HepG2 (cell line): ENCODE measurements at regions not wholly inside any gene's neighbourhood (a gene's known extent, or its start where the extent isn't known, plus 50 kb on each side); places are given as distances from the start of the nearest gene placed in this dataset.
A peak's percentile ranks its signal among the peaks of the same experiment; 100 is the strongest.

ENCODE experiments used
- ATF1 ChIP-seq: IDR thresholded peaks from 2 replicates; pipeline ENCODE4 v1.6.1; 2016; ENCODE audit warnings: mild to moderate bottlenecking, control low read depth
- LRRFIP1 ChIP-seq: sonication (generic); formaldehyde crosslinking; conservative IDR thresholded peaks from 2 replicates; pipeline ENCODE4 v1.4.0; 2020; ENCODE audit warnings: missing genetic modification reagents
- MXD1 ChIP-seq: sonication (generic); formaldehyde crosslinking; IDR thresholded peaks from 2 replicates; pipeline ENCODE4 v1.4.0; 2020; ENCODE audit warnings: mild to moderate bottlenecking, missing genetic modification reagents
- MYC ChIP-seq: sonication (generic); formaldehyde crosslinking; IDR thresholded peaks from 2 replicates; pipeline ENCODE4 v1.9.0; 2021; ENCODE audit warnings: missing genetic modification reagents, borderline replicate concordance
- ONECUT2 ChIP-seq: sonication (generic); formaldehyde crosslinking; IDR thresholded peaks from 2 replicates; pipeline ENCODE4 v1.4.0; 2020; ENCODE audit warnings: missing genetic modification reagents
- SOX13 ChIP-seq, 3 experiments: fragments of 450-650 bp in 1 of 3; sonication (generic) in 1 of 3; formaldehyde crosslinking in 1 of 3; IDR thresholded peaks in 2 of 3; conservative IDR thresholded peaks in 1 of 3; 2 replicates each; pipeline versions ENCODE4 v1.5.0 to v1.6.1; 2016 to 2020; ENCODE audit warnings: antibody characterized with exemption in 1 of 3, mild to moderate bottlenecking in 1 of 3, missing compliant biosample characterization in 1 of 3, missing genetic modification reagents in 1 of 3, moderate library complexity in 1 of 3
- TCF12 ChIP-seq, 2 experiments: fragments of 450-650 bp in 1 of 2; sonication (generic) in 1 of 2; formaldehyde crosslinking in 1 of 2; IDR thresholded peaks; 2 replicates each; pipeline versions ENCODE4 v1.6.1 to v1.8.0; 2017 to 2022; ENCODE audit warnings: antibody characterized with exemption in 1 of 2, mild to moderate bottlenecking in 1 of 2, missing genetic modification reagents in 1 of 2, moderate library complexity in 1 of 2
- ZNF407 ChIP-seq: sonication (generic); formaldehyde crosslinking; IDR thresholded peaks from one replicate; pipeline ENCODE4 v1.5.1; 2020; ENCODE audit warnings: mild to moderate bottlenecking, missing genetic modification reagents; ENCODE audit errors: not compliant biosample characterization
- ZNF589 ChIP-seq: sonication (generic); formaldehyde crosslinking; conservative IDR thresholded peaks from 2 replicates; pipeline ENCODE4 v1.8.0; 2022; ENCODE audit warnings: mild to moderate bottlenecking, moderate library complexity, missing genetic modification reagents
- TF ChIP-seq, protein P1 (sequence below): sonication (generic); formaldehyde crosslinking; IDR thresholded peaks from 2 replicates; pipeline ENCODE4 v1.8.1; 2023; ENCODE audit warnings: mild to moderate bottlenecking, missing genetic modification reagents
- TF ChIP-seq, protein P2 (sequence below): sonication (generic); IDR thresholded peaks from 2 replicates; pipeline ENCODE4 v1.6.1; 2016; ENCODE audit warnings: low read depth, borderline replicate concordance

GRCh38 chr20:53763707-53764414, 170.2 kb upstream of the ZNF217 start (continued):
- peak; percentile 93 for TF ChIP-seq ATF1 (CRISPR knock-in tag)
- no peak for TF ChIP-seq ZNF407 (CRISPR knock-in tag)
- TF ChIP-seq, protein P1, sequence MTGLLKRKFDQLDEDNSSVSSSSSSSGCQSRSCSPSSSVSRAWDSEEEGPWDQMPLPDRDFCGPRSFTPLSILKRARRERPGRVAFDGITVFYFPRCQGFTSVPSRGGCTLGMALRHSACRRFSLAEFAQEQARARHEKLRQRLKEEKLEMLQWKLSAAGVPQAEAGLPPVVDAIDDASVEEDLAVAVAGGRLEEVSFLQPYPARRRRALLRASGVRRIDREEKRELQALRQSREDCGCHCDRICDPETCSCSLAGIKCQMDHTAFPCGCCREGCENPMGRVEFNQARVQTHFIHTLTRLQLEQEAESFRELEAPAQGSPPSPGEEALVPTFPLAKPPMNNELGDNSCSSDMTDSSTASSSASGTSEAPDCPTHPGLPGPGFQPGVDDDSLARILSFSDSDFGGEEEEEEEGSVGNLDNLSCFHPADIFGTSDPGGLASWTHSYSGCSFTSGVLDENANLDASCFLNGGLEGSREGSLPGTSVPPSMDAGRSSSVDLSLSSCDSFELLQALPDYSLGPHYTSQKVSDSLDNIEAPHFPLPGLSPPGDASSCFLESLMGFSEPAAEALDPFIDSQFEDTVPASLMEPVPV (CRISPR knock-in tag), result peak; percentile 74; the same call in 1 of the 2 replicates
- no peak for TF ChIP-seq TCF12 (IDR thresholded peaks at IDR 0.05)
- peak; percentile 73; the same call in 1 of the 2 replicates for TF ChIP-seq TCF12 (CRISPR knock-in tag; IDR thresholded peaks at IDR 0.05)
- no peak for TF ChIP-seq LRRFIP1
- TF ChIP-seq ONECUT2 (CRISPR knock-in tag), result no peak
- peak; percentile 65; the same call in 1 of the 2 replicates for TF ChIP-seq MYC
- TF ChIP-seq SOX13 (IDR thresholded peaks at IDR 0.05), result peak; percentile 98
- peak in 1 of 2 experiments; percentile 100; a peak in 2 of 4 replicates for TF ChIP-seq SOX13 (CRISPR knock-in tag; conservative IDR thresholded peaks at IDR 0.05 in 1 of 2, IDR thresholded peaks at IDR 0.05 in 1 of 2)
- no peak for TF ChIP-seq MXD1 (CRISPR knock-in tag)
- no peak; the same call in 1 of the 2 replicates for TF ChIP-seq ZNF589 (CRISPR knock-in tag)
- TF ChIP-seq, protein P2, sequence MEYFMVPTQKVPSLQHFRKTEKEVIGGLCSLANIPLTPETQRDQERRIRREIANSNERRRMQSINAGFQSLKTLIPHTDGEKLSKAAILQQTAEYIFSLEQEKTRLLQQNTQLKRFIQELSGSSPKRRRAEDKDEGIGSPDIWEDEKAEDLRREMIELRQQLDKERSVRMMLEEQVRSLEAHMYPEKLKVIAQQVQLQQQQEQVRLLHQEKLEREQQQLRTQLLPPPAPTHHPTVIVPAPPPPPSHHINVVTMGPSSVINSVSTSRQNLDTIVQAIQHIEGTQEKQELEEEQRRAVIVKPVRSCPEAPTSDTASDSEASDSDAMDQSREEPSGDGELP, result peak; percentile 81
